ENCODE measurements at regions not wholly inside any gene's neighbourhood (a gene's known extent, or its start where the extent isn't known, plus 50 kb on each side); places are given as distances from the start of the nearest gene placed in this dataset.

GRCh38 chr6:9009931-9010330 is 574.6 kb upstream of the SLC35B3 start:
- Histone ChIP-seq H3K27me3 (ENCODE audit: insufficient read depth, low read length) (no peaks in the 10 kb centered on the region), H3K9ac (ENCODE audit: low read length) (no peak overlapping the region), H3K4me1 (ENCODE audit: insufficient read depth, low read length) (no peaks in the 10 kb centered on the region), H4K20me1 (ENCODE audit: insufficient read depth, low read length) (no peaks in the 10 kb centered on the region), H3K27ac (ENCODE audit: low read depth, low read length) (no peak overlapping the region), H3K9me3 (ENCODE audit: insufficient read depth, low read depth, low read length) (no peaks in the 10 kb centered on the region), H3K4me2 (ENCODE audit: low read length) (no peak overlapping the region), H3K36me3 (ENCODE audit: insufficient read depth, low read length) (no peaks in the 10 kb centered on the region), H3K4me3 (ENCODE audit: insufficient read depth, low read depth, low read length) (no peak overlapping the region), H3K79me2 (ENCODE audit: insufficient read depth, low read length) (no peaks in the 10 kb centered on the region), H2AFZ (ENCODE audit: low read depth, low read length) (no peak overlapping the region)
- DNase-seq (ENCODE audit: low read depth) (no peak), FAIRE-seq (no peak)
- H3K27me3 Mint-ChIP-seq (ENCODE audit: low read depth, unreplicated experiment): no peaks in the 10 kb centered on the region
- H3K4me3 Mint-ChIP-seq (ENCODE audit: unreplicated experiment): no peak overlapping the region
- no peaks in the 10 kb centered on the region for H3K9me3 Mint-ChIP-seq (ENCODE audit: unreplicated experiment)
- H3K27ac Mint-ChIP-seq (ENCODE audit: unreplicated experiment): no peak overlapping the region
- no peaks in the 10 kb centered on the region for H3K36me3 Mint-ChIP-seq (ENCODE audit: low read depth, unreplicated experiment)
- no peaks in the 10 kb centered on the region for H3K4me1 Mint-ChIP-seq (ENCODE audit: low read depth, unreplicated experiment)
- TF ChIP-seq CTCF (IDR thresholded peaks at IDR 0.05; ENCODE audit: insufficient read depth, low read depth, low read length): no peak
- TF ChIP-seq EZH2 (IDR thresholded peaks at IDR 0.05; ENCODE audit: insufficient read depth, low read length): no peak

- no peaks in the 10 kb centered on the region for H3K4me1 Mint-ChIP-seq (ENCODE audit: low read depth, unreplicated experiment)
- H4K20me1 ChIP-seq (ENCODE audit: insufficient read depth, low read length): no peaks in the 10 kb centered on the region
- no peaks in the 10 kb centered on the region for H3K27me3 Mint-ChIP-seq (ENCODE audit: low read depth, unreplicated experiment)
- TF ChIP-seq EZH2 (IDR thresholded peaks at IDR 0.05; ENCODE audit: insufficient read depth, low read length): no peak
- no peak for TF ChIP-seq CTCF (IDR thresholded peaks at IDR 0.05; ENCODE audit: insufficient read depth, low read depth, low read length)
- H3K36me3 Mint-ChIP-seq (ENCODE audit: low read depth, unreplicated experiment): no peaks in the 10 kb centered on the region
- no peaks in the 10 kb centered on the region for H3K27me3 ChIP-seq (ENCODE audit: insufficient read depth, low read length)
- no peak overlapping the region for H2AFZ ChIP-seq (ENCODE audit: low read depth, low read length)
- no peak overlapping the region for H3K4me3 ChIP-seq (ENCODE audit: insufficient read depth, low read depth, low read length)
- H3K4me1 ChIP-seq (ENCODE audit: insufficient read depth, low read length): no peaks in the 10 kb centered on the region
- H3K9me3 Mint-ChIP-seq (ENCODE audit: unreplicated experiment): no peaks in the 10 kb centered on the region
- H3K9me3 ChIP-seq (ENCODE audit: insufficient read depth, low read depth, low read length): no peaks in the 10 kb centered on the region
- no peak overlapping the region for H3K9ac ChIP-seq (ENCODE audit: low read length)
- H3K27ac Mint-ChIP-seq (ENCODE audit: unreplicated experiment): no peak overlapping the region
- no peak overlapping the region for H3K4me3 Mint-ChIP-seq (ENCODE audit: unreplicated experiment)
- no peak overlapping the region for H3K4me2 ChIP-seq (ENCODE audit: low read length)
- no peak overlapping the region for H3K27ac ChIP-seq (ENCODE audit: low read depth, low read length)
- H3K36me3 ChIP-seq (ENCODE audit: insufficient read depth, low read length): no peaks in the 10 kb centered on the region
- DNase-seq (ENCODE audit: low read depth): no peak
- no peak for FAIRE-seq
- H3K79me2 ChIP-seq (ENCODE audit: insufficient read depth, low read length): no peaks in the 10 kb centered on the region
Measured at GRCh38 chr6:9007027-9007426, 571.7 kb upstream of the SLC35B3 start.

GRCh38 chr6:9002833-9003232 is 567.5 kb upstream of the SLC35B3 start:
- Histone ChIP-seq H3K4me3 (ENCODE audit: insufficient read depth, low read depth, low read length) (no peak overlapping the region), H3K27ac (ENCODE audit: low read depth, low read length) (no peak overlapping the region), H3K9me3 (ENCODE audit: insufficient read depth, low read depth, low read length) (no peaks in the 10 kb centered on the region), H3K4me2 (ENCODE audit: low read length) (no peak overlapping the region), H3K36me3 (ENCODE audit: insufficient read depth, low read length) (no peaks in the 10 kb centered on the region), H3K27me3 (ENCODE audit: insufficient read depth, low read length) (no peaks in the 10 kb centered on the region), H4K20me1 (ENCODE audit: insufficient read depth, low read length) (no peaks in the 10 kb centered on the region), H3K79me2 (ENCODE audit: insufficient read depth, low read length) (no peaks in the 10 kb centered on the region), H2AFZ (ENCODE audit: low read depth, low read length) (no peak overlapping the region), H3K9ac (ENCODE audit: low read length) (no peak overlapping the region), H3K4me1 (ENCODE audit: insufficient read depth, low read length) (no peaks in the 10 kb centered on the region)
- FAIRE-seq: no peak
- no peaks in the 10 kb centered on the region for H3K4me1 Mint-ChIP-seq (ENCODE audit: low read depth, unreplicated experiment)
- peaks cover under 1% of the 10 kb centered on the region for H3K27me3 Mint-ChIP-seq (ENCODE audit: low read depth, unreplicated experiment)
- H3K27ac Mint-ChIP-seq (ENCODE audit: unreplicated experiment): no peak overlapping the region
- no peaks in the 10 kb centered on the region for H3K9me3 Mint-ChIP-seq (ENCODE audit: unreplicated experiment)
- TF ChIP-seq CTCF (IDR thresholded peaks at IDR 0.05; ENCODE audit: insufficient read depth, low read depth, low read length) (no peak), EZH2 (IDR thresholded peaks at IDR 0.05; ENCODE audit: insufficient read depth, low read length) (no peak)
- H3K36me3 Mint-ChIP-seq (ENCODE audit: low read depth, unreplicated experiment): no peaks in the 10 kb centered on the region
- no peak overlapping the region for H3K4me3 Mint-ChIP-seq (ENCODE audit: unreplicated experiment)
- no peak for DNase-seq (ENCODE audit: low read depth)
